BJ (cell line): ENCODE measurements at regions not wholly inside any gene's neighbourhood (a gene's known extent, or its start where the extent isn't known, plus 50 kb on each side); places are given as distances from the start of the nearest gene placed in this dataset.

Experiments used
- CTCF ChIA-PET: fragments of 350-600 bp; formaldehyde crosslinking; extraction: SDS; loops from one replicate; lab custom pipeline; 2021; ENCODE audit warnings: antibody characterized with exemption, inconsistent platforms; lab: Yijun Ruan, JAX
- POLR2A ChIA-PET: fragments of 300-600 bp; sonication (Branson Sonifier 250); formaldehyde crosslinking; extraction: SDS; loops from one replicate; lab custom pipeline; 2021; ENCODE audit warnings: antibody characterized with exemption; lab: Charles Lee
- DNase-seq: peaks from one replicate; pipeline ENCODE4 v3.0.0-alpha.2; 2011; ENCODE audit warnings: low read depth
- H3K27me3 ChIP-seq: 2 replicates; pipeline ENCODE4 v1.6.0; 2011; ENCODE audit warnings: low read length; ENCODE audit not compliant: control insufficient read depth, insufficient read depth
- H3K36me3 ChIP-seq: 2 replicates; pipeline ENCODE4 v1.5.1; 2011; ENCODE audit warnings: low read length; ENCODE audit not compliant: control insufficient read depth, insufficient read depth
- H3K4me3 ChIP-seq: 2 replicates; pipeline ENCODE4 v1.5.1; 2011; ENCODE audit warnings: low read depth, mild to moderate bottlenecking, control low read depth, low read length
- CTCF ChIP-seq: IDR thresholded peaks from 2 replicates; pipeline ENCODE4 v1.5.1; 2011; ENCODE audit warnings: low read depth, mild to moderate bottlenecking, control low read depth, inconsistent platforms, low read length, moderate library complexity; ENCODE audit not compliant: insufficient read depth

DNA sequence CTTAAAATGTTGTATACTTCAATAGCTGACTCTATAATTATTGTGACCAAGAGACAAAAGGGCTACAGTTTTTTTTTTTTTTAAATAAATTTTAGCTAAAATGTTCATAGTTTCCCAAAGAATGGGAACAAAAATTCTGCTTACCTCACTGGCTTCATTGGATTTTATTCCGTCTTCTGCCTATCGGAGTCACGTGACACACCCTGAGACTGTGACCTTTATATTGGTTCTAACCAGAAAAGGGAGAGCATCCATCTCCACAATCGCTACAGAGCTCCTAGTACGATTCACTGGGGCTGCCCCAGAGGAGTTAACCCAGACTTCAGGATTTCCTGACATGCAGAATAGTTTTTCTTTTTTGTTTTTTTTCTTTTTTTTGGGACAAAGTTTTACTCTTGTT is 203.6 kb upstream of the SLC35G4 start:
- DNase-seq: no peak
- H3K4me3 ChIP-seq: no peak overlapping the region
- CTCF ChIA-PET: interaction anchor here (0.6 to 1.2 kb wide), 2 partner anchors 95 to 226 kb away, joined by 3 read pairs; no protein-coding TSS in a partner anchor
- POLR2A ChIA-PET: no interaction called here
- H3K27me3 ChIP-seq: no peaks in the 10 kb centered on the region
- H3K36me3 ChIP-seq: no peaks in the 10 kb centered on the region
- no peak for TF ChIP-seq CTCF

- no peaks in the 10 kb centered on the region for H3K36me3 ChIP-seq
- CTCF ChIA-PET: interaction anchor here (0.9 to 1.3 kb wide), 3 partner anchors 11 to 95 kb away, joined by 3 to 4 read pairs (median 4); no protein-coding TSS in a partner anchor
- H3K27me3 ChIP-seq: no peaks in the 10 kb centered on the region
- H3K4me3 ChIP-seq: no peak overlapping the region
- POLR2A ChIA-PET: no interaction called here
- DNase-seq: no peak
- TF ChIP-seq CTCF: no peak
These were observed 208.7 kb upstream of the SLC35G4 start for GRCh38 chr18:11400703-11401102.

DNA sequence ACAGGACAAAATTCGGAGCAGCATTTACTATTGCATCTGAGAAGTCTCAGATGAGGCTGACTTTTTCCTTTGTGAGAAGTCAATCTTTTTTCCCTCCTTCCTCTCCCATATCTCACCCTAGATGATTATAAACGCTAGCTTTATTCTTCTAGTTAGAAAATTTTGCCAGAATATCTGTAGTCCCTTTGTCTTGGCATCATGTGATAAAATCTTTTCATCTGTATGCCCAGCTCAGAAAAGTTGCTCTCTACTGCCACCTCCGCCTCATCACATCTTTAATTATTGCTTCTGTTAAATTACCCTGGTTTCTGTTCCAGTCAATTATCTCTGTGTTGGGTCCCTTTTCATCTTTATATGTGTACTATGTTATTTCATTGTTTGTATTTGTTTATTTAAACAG is 210.8 kb upstream of the SLC35G4 start:
- CTCF ChIA-PET: interaction anchor here (1.5 kb wide), 1 partner anchor 88 kb away, joined by 4 read pairs; no protein-coding TSS in a partner anchor

DNA sequence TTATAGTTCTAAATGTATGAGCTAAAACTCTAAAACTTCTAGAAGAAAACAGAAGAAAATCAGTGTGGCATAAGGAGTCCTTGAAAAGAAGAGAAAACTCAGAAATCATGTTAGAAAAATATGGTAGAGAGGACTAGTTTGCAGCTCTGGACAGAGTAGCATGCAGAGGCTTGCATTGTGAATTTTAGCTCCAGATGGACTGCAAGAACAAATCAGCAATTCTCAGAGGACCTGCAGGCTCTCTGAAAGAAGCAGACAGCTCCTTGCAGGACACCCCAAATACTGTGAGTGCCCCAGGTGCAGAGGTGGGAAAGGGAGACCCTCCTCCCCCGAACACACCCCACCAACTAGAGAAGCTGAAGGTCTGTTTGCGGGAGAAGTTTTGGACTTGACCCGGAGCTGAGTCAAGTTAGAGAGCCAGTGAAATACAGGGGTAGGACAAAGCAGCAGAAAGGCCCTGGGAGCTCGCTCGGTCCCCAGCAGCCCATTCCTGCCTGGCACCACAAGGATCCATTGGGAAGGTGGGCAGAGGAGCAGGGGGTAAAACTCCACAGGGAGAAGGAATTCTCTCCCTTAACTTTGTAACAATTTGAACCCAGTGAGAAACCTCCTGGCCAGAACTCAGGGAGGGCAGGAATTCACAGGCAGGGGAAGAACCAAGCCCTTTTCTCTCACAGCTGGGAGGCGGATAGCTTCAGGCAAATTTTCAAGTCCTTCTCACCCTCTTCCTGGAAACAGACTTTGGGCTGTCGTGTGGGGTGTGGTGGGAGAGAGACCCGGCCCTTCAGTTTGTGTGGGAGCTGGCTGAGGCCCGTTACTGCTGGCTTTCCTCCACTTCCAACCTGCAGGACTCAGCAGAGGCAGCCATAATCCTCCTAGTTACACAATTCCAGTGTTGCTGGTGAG is 216.2 kb upstream of the SLC35G4 start:
- ChIA-PET CTCF (interaction anchor here (2.2 kb wide), 1 partner anchor 9 kb away, joined by 5 read pairs; no protein-coding TSS in a partner anchor), POLR2A (no interaction called here)
- no peaks in the 10 kb centered on the region for H3K36me3 ChIP-seq
- H3K4me3 ChIP-seq: no peak overlapping the region
- no peak for DNase-seq
- H3K27me3 ChIP-seq: no peaks in the 10 kb centered on the region
- TF ChIP-seq CTCF: no peak

More for the DNA sequence above, 210.8 kb upstream of the SLC35G4 start:
- POLR2A ChIA-PET: no interaction called here
- DNase-seq: no peak
- no peak overlapping the region for H3K4me3 ChIP-seq
- no peaks in the 10 kb centered on the region for H3K36me3 ChIP-seq
- peak; percentile 22; the same call in 1 of the 2 replicates for TF ChIP-seq CTCF
- no peaks in the 10 kb centered on the region for H3K27me3 ChIP-seq

DNA sequence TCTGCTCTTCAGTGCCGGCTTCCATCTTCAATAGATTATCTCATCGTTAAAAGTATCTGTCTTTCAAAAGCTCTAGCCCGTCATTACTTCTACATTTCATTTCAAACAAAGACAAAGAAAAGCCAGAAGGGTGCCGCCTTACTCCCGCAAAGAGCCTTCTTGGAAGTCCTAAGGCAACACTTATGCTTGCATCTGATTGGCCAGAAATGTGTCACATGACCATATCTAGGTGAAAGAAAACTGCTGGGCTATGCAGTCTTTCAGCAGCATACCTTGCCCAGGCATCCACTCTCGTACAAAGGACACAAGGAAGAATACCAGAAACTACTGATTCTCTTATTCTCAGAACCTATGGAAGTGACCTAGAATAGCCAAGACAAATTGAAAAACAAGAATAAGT is 217.1 kb upstream of the SLC35G4 start:
- no peaks in the 10 kb centered on the region for H3K36me3 ChIP-seq
- H3K4me3 ChIP-seq: no peak overlapping the region
- DNase-seq: no peak
- ChIA-PET POLR2A (interaction anchor here (0.5 kb wide), 1 partner anchor 72 kb away, joined by 3 read pairs; no protein-coding TSS in a partner anchor), CTCF (interaction anchor here (2.2 kb wide), 1 partner anchor 10 kb away, joined by 5 read pairs; no protein-coding TSS in a partner anchor)
- no peak for TF ChIP-seq CTCF
- H3K27me3 ChIP-seq: no peaks in the 10 kb centered on the region
